ENCODE measurements at regions not wholly inside any gene's neighbourhood (a gene's known extent, or its start where the extent isn't known, plus 50 kb on each side); places are given as distances from the start of the nearest gene placed in this dataset.
"Not testable (repeated sequence)": the region's sequence is repeated elsewhere in the genome, so short reads cannot be mapped to it uniquely, and the experiment has no call there.

DNA sequence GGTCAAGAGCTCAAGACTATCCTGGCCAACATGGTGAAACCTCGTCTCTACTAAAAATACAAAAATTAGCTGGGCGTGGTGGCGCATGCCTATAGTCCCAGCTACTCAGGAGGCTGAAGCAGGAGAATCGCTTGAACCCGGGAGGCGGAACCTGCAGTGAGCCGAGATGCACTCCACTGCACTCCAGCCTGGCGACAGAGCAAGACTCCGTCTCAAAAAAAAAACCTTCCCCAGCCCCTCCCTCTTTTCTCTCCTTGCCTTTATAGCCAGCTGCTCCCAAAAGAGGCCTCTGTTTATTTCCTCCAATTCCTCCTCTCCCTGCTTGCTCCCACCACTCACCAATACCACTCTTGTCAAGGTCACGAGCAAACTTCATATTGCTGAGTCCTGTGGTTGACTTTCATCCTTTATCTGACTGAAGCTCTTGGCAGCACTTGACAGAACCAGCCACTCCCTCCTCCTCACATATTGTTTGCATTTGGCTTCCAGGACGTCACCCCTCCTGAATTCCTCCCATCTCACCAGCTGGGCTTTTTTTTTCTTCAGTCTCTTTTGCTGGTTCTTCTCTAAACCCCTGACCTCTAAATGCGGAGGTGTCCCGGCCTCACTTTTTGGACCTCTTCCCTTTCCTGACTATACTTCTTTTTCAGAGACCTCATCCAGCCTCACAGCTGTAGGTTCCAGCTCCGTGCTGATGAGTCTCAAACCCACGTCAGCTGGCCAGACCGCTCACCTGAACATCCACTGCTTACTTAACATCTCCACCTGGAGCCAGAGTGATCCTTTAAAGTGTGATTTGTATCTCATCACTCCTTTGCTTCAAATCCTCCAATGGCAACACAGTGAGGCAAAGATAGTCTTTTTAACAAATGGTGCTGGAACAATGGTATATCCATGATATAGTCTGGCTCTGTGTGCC is 84.6 kb upstream of the CAB39 start:
- Histone ChIP-seq H3K79me2 (ENCODE audit: control insufficient read depth, insufficient read depth, low read length) (no peaks in the 10 kb centered on the region), H3K4me1 (ENCODE audit: control insufficient read depth, extremely low read depth, insufficient read depth, low read length) (no peaks in the 10 kb centered on the region), H3K36me3 (ENCODE audit: control insufficient read depth, insufficient read depth, low read length) (no peaks in the 10 kb centered on the region), H3K9ac (ENCODE audit: insufficient read depth, low read length) (no peak overlapping the region), H4K20me1 (ENCODE audit: control insufficient read depth, extremely low read depth, insufficient read depth, low read length) (no peaks in the 10 kb centered on the region), H3K27ac (ENCODE audit: insufficient read depth, low read length) (no peak overlapping the region), H2AFZ (ENCODE audit: low read length) (no peak overlapping the region), H3K4me3 (replicated peaks in 1 of 4; ENCODE audit: control extremely low read depth in 1 of 4, insufficient read depth in 1 of 4, low read depth in 3 of 4, low read length in 4 of 4) (no peak overlapping the region), H3K4me2 (ENCODE audit: extremely low read depth, insufficient read depth, low read length) (no peak overlapping the region), H3K27me3 (ENCODE audit: control insufficient read depth, insufficient read depth, low read length) (no peaks in the 10 kb centered on the region), H3K9me3 (ENCODE audit: control insufficient read depth, insufficient read depth, low read depth, low read length) (no peaks in the 10 kb centered on the region)
- TF ChIP-seq EZH2 (IDR thresholded peaks at IDR 0.05; ENCODE audit: low read length, missing control alignments): no peak
- TF ChIP-seq, protein P1, sequence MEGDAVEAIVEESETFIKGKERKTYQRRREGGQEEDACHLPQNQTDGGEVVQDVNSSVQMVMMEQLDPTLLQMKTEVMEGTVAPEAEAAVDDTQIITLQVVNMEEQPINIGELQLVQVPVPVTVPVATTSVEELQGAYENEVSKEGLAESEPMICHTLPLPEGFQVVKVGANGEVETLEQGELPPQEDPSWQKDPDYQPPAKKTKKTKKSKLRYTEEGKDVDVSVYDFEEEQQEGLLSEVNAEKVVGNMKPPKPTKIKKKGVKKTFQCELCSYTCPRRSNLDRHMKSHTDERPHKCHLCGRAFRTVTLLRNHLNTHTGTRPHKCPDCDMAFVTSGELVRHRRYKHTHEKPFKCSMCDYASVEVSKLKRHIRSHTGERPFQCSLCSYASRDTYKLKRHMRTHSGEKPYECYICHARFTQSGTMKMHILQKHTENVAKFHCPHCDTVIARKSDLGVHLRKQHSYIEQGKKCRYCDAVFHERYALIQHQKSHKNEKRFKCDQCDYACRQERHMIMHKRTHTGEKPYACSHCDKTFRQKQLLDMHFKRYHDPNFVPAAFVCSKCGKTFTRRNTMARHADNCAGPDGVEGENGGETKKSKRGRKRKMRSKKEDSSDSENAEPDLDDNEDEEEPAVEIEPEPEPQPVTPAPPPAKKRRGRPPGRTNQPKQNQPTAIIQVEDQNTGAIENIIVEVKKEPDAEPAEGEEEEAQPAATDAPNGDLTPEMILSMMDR (conservative IDR thresholded peaks at IDR 0.05 in 1 of 2, IDR thresholded peaks at IDR 0.05 in 1 of 2; ENCODE audit: low read depth in 1 of 2, low read length in 2 of 2): no peak
- peak; percentile 80 to 83 for DNase-seq (ENCODE audit: low read depth in 2 of 2)

DNA sequence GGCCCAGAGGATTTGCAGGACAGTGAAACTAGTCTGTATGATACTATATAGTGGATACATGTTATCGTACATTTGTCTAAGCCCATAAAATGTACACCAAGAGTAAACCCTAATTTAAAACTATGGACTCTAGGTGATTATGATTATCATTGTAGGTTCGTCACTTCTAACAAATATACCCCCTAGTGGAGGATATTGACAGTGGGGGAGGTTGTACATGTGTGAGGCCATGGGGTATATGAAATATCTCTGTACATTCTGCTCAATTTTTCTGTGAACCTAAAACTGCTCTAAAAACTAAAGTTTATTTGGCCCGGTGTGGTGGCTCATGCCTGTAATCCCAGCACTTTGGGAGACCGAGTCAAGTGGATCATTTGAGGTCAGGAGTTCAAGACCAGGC is 81.2 kb upstream of the CAB39 start:
- Histone ChIP-seq H3K4me2 (ENCODE audit: extremely low read depth, insufficient read depth, low read length) (no peak overlapping the region), H3K4me1 (ENCODE audit: control insufficient read depth, extremely low read depth, insufficient read depth, low read length) (no peaks in the 10 kb centered on the region), H3K27me3 (ENCODE audit: control insufficient read depth, insufficient read depth, low read length) (no peaks in the 10 kb centered on the region), H3K9me3 (ENCODE audit: control insufficient read depth, insufficient read depth, low read depth, low read length) (no peaks in the 10 kb centered on the region), H4K20me1 (ENCODE audit: control insufficient read depth, extremely low read depth, insufficient read depth, low read length) (no peaks in the 10 kb centered on the region), H3K79me2 (ENCODE audit: control insufficient read depth, insufficient read depth, low read length) (no peaks in the 10 kb centered on the region), H2AFZ (ENCODE audit: low read length) (no peak overlapping the region), H3K4me3 (replicated peaks in 1 of 4; ENCODE audit: control extremely low read depth in 1 of 4, insufficient read depth in 1 of 4, low read depth in 3 of 4, low read length in 4 of 4) (no peak overlapping the region), H3K9ac (ENCODE audit: insufficient read depth, low read length) (no peak overlapping the region), H3K36me3 (ENCODE audit: control insufficient read depth, insufficient read depth, low read length) (no peaks in the 10 kb centered on the region), H3K27ac (ENCODE audit: insufficient read depth, low read length) (no peak overlapping the region)
- TF ChIP-seq EZH2 (IDR thresholded peaks at IDR 0.05; ENCODE audit: low read length, missing control alignments): no peak
- DNase-seq (ENCODE audit: low read depth in 2 of 2): no peak

DNA sequence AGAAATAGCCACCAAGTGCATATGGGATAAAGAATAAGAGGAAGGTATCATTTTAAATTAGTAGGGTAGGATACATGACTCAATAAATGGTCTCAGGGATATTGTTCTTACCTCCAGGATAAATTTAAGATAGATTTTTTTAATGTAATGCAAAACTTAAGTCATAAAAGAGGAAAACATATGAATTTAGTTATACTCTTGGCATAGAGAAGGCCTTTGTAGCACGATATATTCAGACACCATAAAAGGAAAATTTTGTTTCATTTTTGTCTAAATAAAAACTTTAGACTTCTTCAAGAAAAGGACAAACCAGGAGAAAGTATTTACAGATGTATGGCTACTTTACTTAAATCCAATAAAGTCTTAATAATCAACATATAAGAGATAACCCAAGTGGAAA is 78.5 kb upstream of the CAB39 start:
- no peak for DNase-seq (ENCODE audit: low read depth in 2 of 2)
- no peak overlapping the region for H3K4me2 ChIP-seq (ENCODE audit: extremely low read depth, insufficient read depth, low read length)
- H3K27ac ChIP-seq (ENCODE audit: insufficient read depth, low read length): no peak overlapping the region

DNA sequence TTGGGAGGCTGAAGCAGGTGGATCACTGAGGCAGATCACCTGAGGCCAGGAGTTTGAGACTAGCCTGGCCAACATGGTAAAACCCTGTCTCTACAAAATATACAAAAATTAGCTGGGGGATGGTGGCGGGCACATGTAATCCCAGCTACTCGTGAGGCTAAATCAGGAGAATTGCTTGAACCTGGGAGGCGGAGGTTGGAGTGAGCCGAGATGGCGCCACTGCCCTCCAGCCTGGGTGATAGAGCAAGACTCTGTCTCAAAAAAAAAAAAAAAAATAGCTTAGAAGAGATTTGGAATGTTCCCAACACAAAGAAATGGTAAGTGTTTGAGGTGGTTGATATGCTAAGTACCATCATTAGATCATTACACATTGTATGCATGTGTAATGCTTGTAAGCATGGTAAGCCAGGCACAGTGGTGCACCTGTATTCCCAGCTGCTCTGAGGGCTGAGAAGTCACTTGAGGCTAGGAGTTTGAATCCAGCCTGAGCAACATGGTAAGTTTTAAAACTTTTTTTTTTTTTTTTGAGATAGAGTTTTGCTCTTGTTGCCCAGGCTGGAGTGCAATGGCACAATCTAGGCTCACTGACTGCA is 77.8 kb upstream of the CAB39 start:
- not testable (repeated sequence) for H4K20me1 ChIP-seq (ENCODE audit: control insufficient read depth, extremely low read depth, insufficient read depth, low read length); H3K4me1 ChIP-seq (ENCODE audit: control insufficient read depth, extremely low read depth, insufficient read depth, low read length); H3K27me3 ChIP-seq (ENCODE audit: control insufficient read depth, insufficient read depth, low read length); H3K9me3 ChIP-seq (ENCODE audit: control insufficient read depth, insufficient read depth, low read depth, low read length); H3K79me2 ChIP-seq (ENCODE audit: control insufficient read depth, insufficient read depth, low read length); H3K9ac ChIP-seq (ENCODE audit: insufficient read depth, low read length); H3K36me3 ChIP-seq (ENCODE audit: control insufficient read depth, insufficient read depth, low read length); H2AFZ ChIP-seq (ENCODE audit: low read length); H3K4me2 ChIP-seq (ENCODE audit: extremely low read depth, insufficient read depth, low read length); H3K27ac ChIP-seq (ENCODE audit: insufficient read depth, low read length); H3K4me3 ChIP-seq (replicated peaks in 1 of 4; ENCODE audit: control extremely low read depth in 1 of 4, insufficient read depth in 1 of 4, low read depth in 3 of 4, low read length in 4 of 4)
- peak in 1 of 2 donors; percentile 28 for DNase-seq (ENCODE audit: low read depth in 2 of 2)

More for the DNA sequence above, 78.5 kb upstream of the CAB39 start:
- no peaks in the 10 kb centered on the region for H3K4me1 ChIP-seq (ENCODE audit: control insufficient read depth, extremely low read depth, insufficient read depth, low read length)
- H3K9me3 ChIP-seq (ENCODE audit: control insufficient read depth, insufficient read depth, low read depth, low read length): no peaks in the 10 kb centered on the region
- H3K36me3 ChIP-seq (ENCODE audit: control insufficient read depth, insufficient read depth, low read length): no peaks in the 10 kb centered on the region
- H3K27me3 ChIP-seq (ENCODE audit: control insufficient read depth, insufficient read depth, low read length): no peaks in the 10 kb centered on the region
- TF ChIP-seq, protein P1 (conservative IDR thresholded peaks at IDR 0.05 in 1 of 2, IDR thresholded peaks at IDR 0.05 in 1 of 2; ENCODE audit: low read depth in 1 of 2, low read length in 2 of 2): no peak
- TF ChIP-seq EZH2 (IDR thresholded peaks at IDR 0.05; ENCODE audit: low read length, missing control alignments): no peak
- H3K9ac ChIP-seq (ENCODE audit: insufficient read depth, low read length): no peak overlapping the region
- no peak overlapping the region for H3K4me3 ChIP-seq (replicated peaks in 1 of 4; ENCODE audit: control extremely low read depth in 1 of 4, insufficient read depth in 1 of 4, low read depth in 3 of 4, low read length in 4 of 4)
- no peak overlapping the region for H2AFZ ChIP-seq (ENCODE audit: low read length)
- H4K20me1 ChIP-seq (ENCODE audit: control insufficient read depth, extremely low read depth, insufficient read depth, low read length): no peaks in the 10 kb centered on the region
- H3K79me2 ChIP-seq (ENCODE audit: control insufficient read depth, insufficient read depth, low read length): no peaks in the 10 kb centered on the region

Data from fibroblast of lung (primary cell).